ENCODE measurements at regions not wholly inside any gene's neighbourhood (a gene's known extent, or its start where the extent isn't known, plus 50 kb on each side); places are given as distances from the start of the nearest gene placed in this dataset.
A peak's percentile ranks its signal among the peaks of the same experiment; 100 is the strongest.

- no peak for DNase-seq (ENCODE audit: low read depth)
Measured at GRCh38 chr11:22491555-22492225, 133.9 kb downstream of the FANCF start.

GRCh38 chr11:22479971-22480720, 142.0 kb downstream of the SLC17A6 start:
- DNase-seq (ENCODE audit: low read depth): no peak

- DNase-seq (ENCODE audit: low read depth): no peak
Measured at GRCh38 chr11:22479208-22479607, 141.0 kb downstream of the SLC17A6 start.

GRCh38 chr11:22478169-22478568, 140.0 kb downstream of the SLC17A6 start:
- DNase-seq (ENCODE audit: low read depth): no peak

GRCh38 chr11:22477312-22477711, 139.1 kb downstream of the SLC17A6 start:
- no peak for DNase-seq (ENCODE audit: low read depth)

- DNase-seq (ENCODE audit: low read depth): no peak
Measured at GRCh38 chr11:22476589-22476988, 138.4 kb downstream of the SLC17A6 start.

GRCh38 chr11:22474616-22475015, 136.4 kb downstream of the SLC17A6 start:
- no peak for DNase-seq (ENCODE audit: low read depth)

- no peak for DNase-seq (ENCODE audit: low read depth)
Measured at GRCh38 chr11:22473586-22473985, 135.4 kb downstream of the SLC17A6 start.

GRCh38 chr11:22472306-22472705, 134.1 kb downstream of the SLC17A6 start:
- DNase-seq (ENCODE audit: low read depth): no peak

- no peak for DNase-seq (ENCODE audit: low read depth)
Measured at GRCh38 chr11:22471385-22471784, 133.2 kb downstream of the SLC17A6 start.

GRCh38 chr11:22467741-22468140, 129.6 kb downstream of the SLC17A6 start:
- no peak for DNase-seq (ENCODE audit: low read depth)

- DNase-seq (ENCODE audit: low read depth): no peak
Measured at GRCh38 chr11:22467248-22467647, 129.1 kb downstream of the SLC17A6 start.

- peak; percentile 99 for DNase-seq (ENCODE audit: low read depth)
Measured at GRCh38 chr11:22466809-22467208, 128.6 kb downstream of the SLC17A6 start.

- DNase-seq (ENCODE audit: low read depth): no peak
Measured at GRCh38 chr11:22466351-22466750, 128.2 kb downstream of the SLC17A6 start.

- no peak for DNase-seq (ENCODE audit: low read depth)
Measured at GRCh38 chr11:22465620-22466019, 127.4 kb downstream of the SLC17A6 start.

- DNase-seq (ENCODE audit: low read depth): peak; percentile 47
Measured at GRCh38 chr11:22461626-22462025, 123.4 kb downstream of the SLC17A6 start.

- DNase-seq (ENCODE audit: low read depth): no peak
Measured at GRCh38 chr11:22460181-22460580, 122.0 kb downstream of the SLC17A6 start.

GRCh38 chr11:22459048-22459447, 120.9 kb downstream of the SLC17A6 start:
- peak; percentile 85 for DNase-seq (ENCODE audit: low read depth)

GRCh38 chr11:22458161-22458560, 120.0 kb downstream of the SLC17A6 start:
- DNase-seq (ENCODE audit: low read depth): no peak

- no peak for DNase-seq (ENCODE audit: low read depth)
Measured at GRCh38 chr11:22456993-22457762, 119.0 kb downstream of the SLC17A6 start.

GRCh38 chr11:22454461-22455090, 116.4 kb downstream of the SLC17A6 start:
- DNase-seq (ENCODE audit: low read depth): no peak

GRCh38 chr11:22449441-22449840, 111.3 kb downstream of the SLC17A6 start:
- DNase-seq (ENCODE audit: low read depth): no peak
